ENCODE measurements at regions not wholly inside any gene's neighbourhood (a gene's known extent, or its start where the extent isn't known, plus 50 kb on each side); places are given as distances from the start of the nearest gene placed in this dataset.

- H3K9me2 ChIP-seq (replicated peaks; ENCODE audit: insufficient read depth): no peaks in the 10 kb centered on the region
- no peak overlapping the region for H3K4me3 ChIP-seq
- no peak overlapping the region for H3K4me2 ChIP-seq
- no peak overlapping the region for H3K27ac ChIP-seq
- no peak overlapping the region for H2AFZ ChIP-seq
- H3K79me2 ChIP-seq: no peaks in the 10 kb centered on the region
- H3K27me3 ChIP-seq: no peaks in the 10 kb centered on the region
- TF ChIP-seq CTCF (IDR thresholded peaks at IDR 0.05; ENCODE audit: poor library complexity) (no peak), EZH2phosphoT487 (IDR thresholded peaks at IDR 0.05; ENCODE audit: low read depth, severe bottlenecking, unreplicated experiment) (no peak), EZH2 (IDR thresholded peaks at IDR 0.05; ENCODE audit: borderline replicate concordance) (no peak)
- WGBS (ENCODE audit: low lambda C conversion rate, missing lambda C conversion rate): 93% methylated on average over 4 of the region's 4 CpGs
- no peaks in the 10 kb centered on the region for H3K36me3 ChIP-seq (replicated peaks; ENCODE audit: insufficient read depth, low read depth)
- no peaks in the 10 kb centered on the region for H4K20me1 ChIP-seq (ENCODE audit: insufficient read depth, poor library complexity, severe bottlenecking)
- no peaks in the 10 kb centered on the region for H3K9me3 ChIP-seq (ENCODE audit: low read depth)
- no peaks in the 10 kb centered on the region for H3K4me1 ChIP-seq (ENCODE audit: insufficient read depth)
- no peak for DNase-seq (ENCODE audit: low spot score)
These were observed 164.3 kb upstream of the NPSR1 start for GRCh38 chr7:34493752-34494151.

GRCh38 chr7:34497153-34497777 lies 160.8 kb upstream of the NPSR1 start:
- H3K4me2 ChIP-seq: no peak overlapping the region
- H3K27ac ChIP-seq: no peak overlapping the region
- DNase-seq (ENCODE audit: low spot score): no peak
- H3K4me3 ChIP-seq: no peak overlapping the region
- H3K36me3 ChIP-seq (replicated peaks; ENCODE audit: insufficient read depth, low read depth): no peaks in the 10 kb centered on the region
- H3K9me2 ChIP-seq (replicated peaks; ENCODE audit: insufficient read depth): no peaks in the 10 kb centered on the region
- no peaks in the 10 kb centered on the region for H4K20me1 ChIP-seq (ENCODE audit: insufficient read depth, poor library complexity, severe bottlenecking)
- H3K79me2 ChIP-seq: no peaks in the 10 kb centered on the region
- no peaks in the 10 kb centered on the region for H3K27me3 ChIP-seq
- H2AFZ ChIP-seq: no peak overlapping the region
- no peaks in the 10 kb centered on the region for H3K9me3 ChIP-seq (ENCODE audit: low read depth)
- TF ChIP-seq EZH2phosphoT487 (IDR thresholded peaks at IDR 0.05; ENCODE audit: low read depth, severe bottlenecking, unreplicated experiment): no peak
- peak; percentile 17 for TF ChIP-seq CTCF (IDR thresholded peaks at IDR 0.05; ENCODE audit: poor library complexity)
- TF ChIP-seq EZH2 (IDR thresholded peaks at IDR 0.05; ENCODE audit: borderline replicate concordance): no peak
- no peaks in the 10 kb centered on the region for H3K4me1 ChIP-seq (ENCODE audit: insufficient read depth)
- 68% methylated on average over 4 of the region's 4 CpGs for WGBS (ENCODE audit: low lambda C conversion rate, missing lambda C conversion rate)

- 75% methylated on average over 1 of the region's 1 CpG for WGBS (ENCODE audit: low lambda C conversion rate, missing lambda C conversion rate)
- Histone ChIP-seq H3K79me2 (no peaks in the 10 kb centered on the region), H3K4me3 (no peak overlapping the region), H4K20me1 (ENCODE audit: insufficient read depth, poor library complexity, severe bottlenecking) (no peaks in the 10 kb centered on the region), H2AFZ (no peak overlapping the region), H3K27me3 (no peaks in the 10 kb centered on the region), H3K36me3 (replicated peaks; ENCODE audit: insufficient read depth, low read depth) (no peaks in the 10 kb centered on the region), H3K9me2 (replicated peaks; ENCODE audit: insufficient read depth) (no peaks in the 10 kb centered on the region), H3K4me1 (ENCODE audit: insufficient read depth) (no peaks in the 10 kb centered on the region), H3K9me3 (ENCODE audit: low read depth) (no peaks in the 10 kb centered on the region), H3K4me2 (no peak overlapping the region), H3K27ac (no peak overlapping the region)
- DNase-seq (ENCODE audit: low spot score): no peak
- no peak for TF ChIP-seq CTCF (IDR thresholded peaks at IDR 0.05; ENCODE audit: poor library complexity)
- TF ChIP-seq EZH2 (IDR thresholded peaks at IDR 0.05; ENCODE audit: borderline replicate concordance): no peak
- no peak for TF ChIP-seq EZH2phosphoT487 (IDR thresholded peaks at IDR 0.05; ENCODE audit: low read depth, severe bottlenecking, unreplicated experiment)
These were observed 156.9 kb upstream of the NPSR1 start for GRCh38 chr7:34501156-34501555.
